K562 (cell line): ENCODE measurements at regions not wholly inside any gene's neighbourhood (a gene's known extent, or its start where the extent isn't known, plus 50 kb on each side); places are given as distances from the start of the nearest gene placed in this dataset.

Experiments used
- DACH1 ChIP-seq: fragments of 450-650 bp; IDR thresholded peaks from 2 replicates; pipeline ENCODE4 v1.6.1; 2018; ENCODE audit not compliant: partially characterized antibody
- DMBX1 ChIP-seq: fragments of 250-450 bp; sonication (Bioruptor Pico); IDR thresholded peaks from 2 replicates; pipeline ENCODE4 v1.8.0; 2022; ENCODE audit warnings: inconsistent platforms, mild to moderate bottlenecking, moderate library complexity, borderline replicate concordance
- FIP1L1 ChIP-seq: fragments of 200-400 bp; formaldehyde crosslinking; IDR thresholded peaks from 2 replicates; pipeline ENCODE4 v1.6.1; 2018; ENCODE audit warnings: mild to moderate bottlenecking, low read depth, low read length; ENCODE audit not compliant: poor library complexity, severe bottlenecking
- FOSL1 ChIP-seq: fragments of 200-800 bp; sonication (Bioruptor generic); conservative IDR thresholded peaks from 2 replicates; pipeline ENCODE4 v1.6.1; 2016; ENCODE audit warnings: missing genetic modification characterization, missing compliant biosample characterization
- HDGF ChIP-seq: fragments of 450-650 bp; IDR thresholded peaks from 2 replicates; pipeline ENCODE4 v1.6.1; 2016
- MGA ChIP-seq: fragments of 450-650 bp; IDR thresholded peaks from 2 replicates; pipeline ENCODE4 v1.6.1; 2016; ENCODE audit warnings: mild to moderate bottlenecking, moderate library complexity
- PCBP1 ChIP-seq: fragments of 200-400 bp; formaldehyde crosslinking; IDR thresholded peaks from 2 replicates; pipeline ENCODE4 v1.6.1; 2018; ENCODE audit warnings: mild to moderate bottlenecking, low read depth, low read length; ENCODE audit not compliant: poor library complexity, severe bottlenecking
- USF1 ChIP-seq: sonication (generic); formaldehyde crosslinking; IDR thresholded peaks from 2 replicates; pipeline ENCODE4 v1.9.0; 2022; ENCODE audit warnings: mild to moderate bottlenecking, missing genetic modification reagents
- TF ChIP-seq, protein P1 (sequence below): sonication (generic); formaldehyde crosslinking; IDR thresholded peaks from 2 replicates; pipeline ENCODE4 v1.8.0; 2022; ENCODE audit warnings: mild to moderate bottlenecking, missing genetic modification reagents, borderline replicate concordance
- TF ChIP-seq, protein P2 (sequence below): fragments of 250-450 bp; sonication (Bioruptor Pico); IDR thresholded peaks from 2 replicates; pipeline ENCODE4 v1.5.0; 2020; ENCODE audit warnings: mild to moderate bottlenecking

DNA sequence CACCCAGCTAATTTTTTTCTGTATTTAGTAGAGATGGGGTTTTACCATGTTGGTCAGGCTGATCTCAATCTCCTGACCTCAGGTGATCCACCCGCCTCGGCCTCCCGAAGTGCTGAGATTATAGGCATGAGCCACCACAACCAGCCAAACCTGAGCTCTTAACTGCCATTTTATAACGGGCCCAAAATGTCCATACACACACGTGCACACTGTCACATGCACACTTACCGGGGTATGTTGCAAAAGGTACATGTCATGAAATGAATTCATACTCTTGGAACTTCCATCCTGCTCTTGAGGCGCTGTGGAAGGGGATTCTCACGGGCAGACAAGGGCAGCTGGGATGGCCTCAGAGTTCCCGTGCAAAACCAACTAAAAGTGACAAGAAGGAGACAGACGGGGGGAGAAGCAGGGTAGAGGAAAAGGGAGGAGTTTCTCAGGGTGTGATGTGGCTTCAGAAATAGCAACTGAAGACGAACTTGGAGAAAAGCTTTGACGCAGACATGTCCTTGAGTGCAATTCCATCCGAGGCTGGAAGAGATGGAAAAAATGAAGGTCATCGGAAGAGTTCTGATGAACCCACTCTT is 110.9 kb downstream of the BDH1 start (continued):
- peak; percentile 50 for TF ChIP-seq MGA
- TF ChIP-seq DACH1: no peak
- 0 out of 2 replicates have a peak, but pooled peaks have one; percentile 7 for TF ChIP-seq FOSL1
- TF ChIP-seq, protein P1, sequence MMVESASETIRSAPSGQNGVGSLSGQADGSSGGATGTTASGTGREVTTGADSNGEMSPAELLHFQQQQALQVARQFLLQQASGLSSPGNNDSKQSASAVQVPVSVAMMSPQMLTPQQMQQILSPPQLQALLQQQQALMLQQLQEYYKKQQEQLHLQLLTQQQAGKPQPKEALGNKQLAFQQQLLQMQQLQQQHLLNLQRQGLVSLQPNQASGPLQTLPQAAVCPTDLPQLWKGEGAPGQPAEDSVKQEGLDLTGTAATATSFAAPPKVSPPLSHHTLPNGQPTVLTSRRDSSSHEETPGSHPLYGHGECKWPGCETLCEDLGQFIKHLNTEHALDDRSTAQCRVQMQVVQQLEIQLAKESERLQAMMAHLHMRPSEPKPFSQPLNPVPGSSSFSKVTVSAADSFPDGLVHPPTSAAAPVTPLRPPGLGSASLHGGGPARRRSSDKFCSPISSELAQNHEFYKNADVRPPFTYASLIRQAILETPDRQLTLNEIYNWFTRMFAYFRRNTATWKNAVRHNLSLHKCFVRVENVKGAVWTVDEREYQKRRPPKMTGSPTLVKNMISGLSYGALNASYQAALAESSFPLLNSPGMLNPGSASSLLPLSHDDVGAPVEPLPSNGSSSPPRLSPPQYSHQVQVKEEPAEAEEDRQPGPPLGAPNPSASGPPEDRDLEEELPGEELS (CRISPR knock-in tag): no peak
- 0 out of 2 replicates have a peak, but pooled peaks have one; percentile 0 for TF ChIP-seq HDGF
- TF ChIP-seq, protein P2, sequence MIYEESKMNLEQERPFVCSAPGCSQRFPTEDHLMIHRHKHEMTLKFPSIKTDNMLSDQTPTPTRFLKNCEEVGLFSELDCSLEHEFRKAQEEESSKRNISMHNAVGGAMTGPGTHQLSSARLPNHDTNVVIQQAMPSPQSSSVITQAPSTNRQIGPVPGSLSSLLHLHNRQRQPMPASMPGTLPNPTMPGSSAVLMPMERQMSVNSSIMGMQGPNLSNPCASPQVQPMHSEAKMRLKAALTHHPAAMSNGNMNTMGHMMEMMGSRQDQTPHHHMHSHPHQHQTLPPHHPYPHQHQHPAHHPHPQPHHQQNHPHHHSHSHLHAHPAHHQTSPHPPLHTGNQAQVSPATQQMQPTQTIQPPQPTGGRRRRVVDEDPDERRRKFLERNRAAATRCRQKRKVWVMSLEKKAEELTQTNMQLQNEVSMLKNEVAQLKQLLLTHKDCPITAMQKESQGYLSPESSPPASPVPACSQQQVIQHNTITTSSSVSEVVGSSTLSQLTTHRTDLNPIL (CRISPR knock-in tag): no peak
- no peak for TF ChIP-seq FIP1L1
- peak; percentile 52; the same call in 1 of the 2 replicates for TF ChIP-seq USF1 (CRISPR knock-in tag)
- no peak for TF ChIP-seq PCBP1
- no peak for TF ChIP-seq DMBX1 (CRISPR knock-in tag)
